ENCODE measurements at regions not wholly inside any gene's neighbourhood (a gene's known extent, or its start where the extent isn't known, plus 50 kb on each side); places are given as distances from the start of the nearest gene placed in this dataset.

DNA sequence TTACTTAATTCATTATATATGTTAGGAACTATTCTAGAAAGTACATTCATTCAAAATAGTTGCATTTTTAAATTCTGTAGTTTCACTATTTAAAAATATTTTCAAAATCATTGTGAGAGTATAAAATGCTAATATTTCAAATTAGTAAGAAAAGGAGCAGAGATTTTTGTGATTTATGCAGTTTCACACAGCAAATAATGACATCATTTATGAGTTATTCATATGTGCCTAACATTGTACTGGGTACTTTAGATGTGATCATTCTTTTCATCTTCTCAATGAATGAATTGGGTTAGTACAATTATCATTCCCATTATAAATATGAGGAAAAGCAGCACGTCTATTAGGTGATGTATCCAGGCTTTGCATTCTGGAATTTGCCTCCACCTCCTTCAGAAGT, 1451.0 kb upstream of the IGFBP7 start:
- H3K79me2 ChIP-seq (ENCODE audit: insufficient read depth, low read length), result no peaks in the 10 kb centered on the region
- H3F3A ChIP-seq (ENCODE audit: insufficient read depth, low read length), result no peaks in the 10 kb centered on the region
- H3K27me3 ChIP-seq (ENCODE audit: insufficient read depth, low read length), result no peaks in the 10 kb centered on the region
- no peak for TF ChIP-seq EZH2 (IDR thresholded peaks at IDR 0.05; ENCODE audit: borderline replicate concordance, low read length)
- TF ChIP-seq, protein P1, sequence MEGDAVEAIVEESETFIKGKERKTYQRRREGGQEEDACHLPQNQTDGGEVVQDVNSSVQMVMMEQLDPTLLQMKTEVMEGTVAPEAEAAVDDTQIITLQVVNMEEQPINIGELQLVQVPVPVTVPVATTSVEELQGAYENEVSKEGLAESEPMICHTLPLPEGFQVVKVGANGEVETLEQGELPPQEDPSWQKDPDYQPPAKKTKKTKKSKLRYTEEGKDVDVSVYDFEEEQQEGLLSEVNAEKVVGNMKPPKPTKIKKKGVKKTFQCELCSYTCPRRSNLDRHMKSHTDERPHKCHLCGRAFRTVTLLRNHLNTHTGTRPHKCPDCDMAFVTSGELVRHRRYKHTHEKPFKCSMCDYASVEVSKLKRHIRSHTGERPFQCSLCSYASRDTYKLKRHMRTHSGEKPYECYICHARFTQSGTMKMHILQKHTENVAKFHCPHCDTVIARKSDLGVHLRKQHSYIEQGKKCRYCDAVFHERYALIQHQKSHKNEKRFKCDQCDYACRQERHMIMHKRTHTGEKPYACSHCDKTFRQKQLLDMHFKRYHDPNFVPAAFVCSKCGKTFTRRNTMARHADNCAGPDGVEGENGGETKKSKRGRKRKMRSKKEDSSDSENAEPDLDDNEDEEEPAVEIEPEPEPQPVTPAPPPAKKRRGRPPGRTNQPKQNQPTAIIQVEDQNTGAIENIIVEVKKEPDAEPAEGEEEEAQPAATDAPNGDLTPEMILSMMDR (IDR thresholded peaks at IDR 0.05; ENCODE audit: low read length), result no peak
- H3K27ac ChIP-seq (ENCODE audit: low read depth, low read length, poor library complexity, severe bottlenecking), result no peak overlapping the region
- H4K20me1 ChIP-seq (ENCODE audit: insufficient read depth, low read length), result no peaks in the 10 kb centered on the region
- H3K4me3 ChIP-seq (ENCODE audit: low read depth, low read length, poor library complexity, severe bottlenecking), result no peak overlapping the region
- no peaks in the 10 kb centered on the region for H3K9me2 ChIP-seq (ENCODE audit: low read depth, low read length)
- H3K36me3 ChIP-seq (ENCODE audit: insufficient read depth, low read length), result no peaks in the 10 kb centered on the region
- H2AFZ ChIP-seq (ENCODE audit: low read length), result no peak overlapping the region
- H3K9ac ChIP-seq (ENCODE audit: low read length), result no peak overlapping the region
- H3K9me3 ChIP-seq (ENCODE audit: low read length), result no peaks in the 10 kb centered on the region
- H3K4me1 ChIP-seq (ENCODE audit: insufficient read depth, low read length, severe bottlenecking), result no peaks in the 10 kb centered on the region
- H3K4me2 ChIP-seq (ENCODE audit: low read length), result no peak overlapping the region

DNA sequence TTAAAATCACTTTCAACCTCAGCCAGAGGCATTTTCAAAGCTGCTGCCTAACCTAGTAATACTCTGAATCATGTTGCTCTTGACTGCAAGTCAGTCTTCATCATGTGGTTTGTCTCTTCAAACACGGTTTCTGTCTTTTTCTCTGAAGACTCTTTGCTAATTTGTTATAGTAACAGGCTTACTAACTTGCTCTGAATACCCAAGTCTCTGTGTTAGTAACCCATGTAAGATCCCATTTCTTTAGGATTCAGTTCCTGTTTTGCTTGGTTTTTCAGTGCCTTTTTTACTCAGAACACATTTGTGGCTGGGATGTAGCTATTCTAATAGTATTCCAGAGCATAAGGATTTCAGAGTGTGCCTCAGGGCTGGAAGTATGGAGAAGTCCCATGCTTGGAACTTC, 1450.6 kb upstream of the IGFBP7 start:
- Histone ChIP-seq H3K9me2 (ENCODE audit: low read depth, low read length) (no peaks in the 10 kb centered on the region), H3K27me3 (ENCODE audit: insufficient read depth, low read length) (no peaks in the 10 kb centered on the region), H3K27ac (ENCODE audit: low read depth, low read length, poor library complexity, severe bottlenecking) (no peak overlapping the region), H4K20me1 (ENCODE audit: insufficient read depth, low read length) (no peaks in the 10 kb centered on the region), H3K79me2 (ENCODE audit: insufficient read depth, low read length) (no peaks in the 10 kb centered on the region), H3K9me3 (ENCODE audit: low read length) (no peaks in the 10 kb centered on the region), H3K36me3 (ENCODE audit: insufficient read depth, low read length) (no peaks in the 10 kb centered on the region), H3K9ac (ENCODE audit: low read length) (no peak overlapping the region), H3K4me1 (ENCODE audit: insufficient read depth, low read length, severe bottlenecking) (no peaks in the 10 kb centered on the region), H3K4me2 (ENCODE audit: low read length) (no peak overlapping the region), H3K4me3 (ENCODE audit: low read depth, low read length, poor library complexity, severe bottlenecking) (no peak overlapping the region), H2AFZ (ENCODE audit: low read length) (no peak overlapping the region), H3F3A (ENCODE audit: insufficient read depth, low read length) (no peaks in the 10 kb centered on the region)
- TF ChIP-seq, protein P1 (IDR thresholded peaks at IDR 0.05; ENCODE audit: low read length), result no peak
- no peak for TF ChIP-seq EZH2 (IDR thresholded peaks at IDR 0.05; ENCODE audit: borderline replicate concordance, low read length)

DNA sequence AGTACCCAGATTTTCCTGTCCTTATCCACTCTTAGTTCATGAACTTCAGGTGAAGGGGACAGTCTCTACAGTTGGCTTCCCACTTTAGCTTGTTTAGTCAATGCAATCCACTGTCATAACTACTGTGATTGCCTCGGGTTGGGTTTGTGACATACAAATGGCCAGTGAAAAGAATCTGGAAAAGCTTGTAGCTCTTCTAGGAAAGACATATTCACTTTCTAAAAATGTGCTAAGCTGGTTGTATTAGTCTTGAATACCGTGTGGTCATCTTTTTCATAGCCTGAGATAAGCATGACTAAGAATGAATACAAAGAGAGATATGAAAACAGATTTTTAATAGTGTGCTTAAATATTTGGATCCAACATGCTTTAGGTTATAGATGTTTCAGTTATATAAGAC, 1443.5 kb upstream of the IGFBP7 start:
- Histone ChIP-seq H3K27me3 (ENCODE audit: insufficient read depth, low read length) (no peaks in the 10 kb centered on the region), H3K9me3 (ENCODE audit: low read length) (no peaks in the 10 kb centered on the region), H3K9me2 (ENCODE audit: low read depth, low read length) (no peaks in the 10 kb centered on the region), H3K79me2 (ENCODE audit: insufficient read depth, low read length) (no peaks in the 10 kb centered on the region), H3K4me2 (ENCODE audit: low read length) (no peak overlapping the region), H3K27ac (ENCODE audit: low read depth, low read length, poor library complexity, severe bottlenecking) (no peak overlapping the region), H3K9ac (ENCODE audit: low read length) (no peak overlapping the region), H3K4me1 (ENCODE audit: insufficient read depth, low read length, severe bottlenecking) (no peaks in the 10 kb centered on the region), H3K36me3 (ENCODE audit: insufficient read depth, low read length) (no peaks in the 10 kb centered on the region), H4K20me1 (ENCODE audit: insufficient read depth, low read length) (no peaks in the 10 kb centered on the region), H3K4me3 (ENCODE audit: low read depth, low read length, poor library complexity, severe bottlenecking) (no peak overlapping the region), H2AFZ (ENCODE audit: low read length) (no peak overlapping the region), H3F3A (ENCODE audit: insufficient read depth, low read length) (no peaks in the 10 kb centered on the region; the same call in 1 of the 2 replicates)
- TF ChIP-seq EZH2 (IDR thresholded peaks at IDR 0.05; ENCODE audit: borderline replicate concordance, low read length), result no peak

DNA sequence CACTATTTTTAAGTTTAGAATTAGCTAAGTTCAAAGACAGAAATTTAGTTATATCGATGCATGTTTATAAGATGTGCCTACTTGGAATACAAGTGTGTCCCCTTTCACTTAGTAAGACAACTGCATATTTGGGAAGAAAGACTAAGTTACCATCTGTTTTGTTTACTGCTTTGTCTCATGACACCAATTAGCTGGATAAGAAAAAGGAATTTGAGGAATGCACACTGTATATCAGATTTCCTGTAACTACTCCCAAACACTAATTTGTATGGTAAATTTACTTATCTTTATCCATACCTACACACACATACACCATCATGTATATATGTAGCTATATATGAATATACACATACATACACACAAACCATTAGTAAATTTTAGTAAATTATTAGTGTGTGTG, 1442.8 kb upstream of the IGFBP7 start:
- Histone ChIP-seq H3K9ac (ENCODE audit: low read length) (no peak overlapping the region), H2AFZ (ENCODE audit: low read length) (no peak overlapping the region), H3K4me2 (ENCODE audit: low read length) (no peak overlapping the region), H3K4me3 (ENCODE audit: low read depth, low read length, poor library complexity, severe bottlenecking) (no peak overlapping the region), H3K27me3 (ENCODE audit: insufficient read depth, low read length) (no peaks in the 10 kb centered on the region), H3K27ac (ENCODE audit: low read depth, low read length, poor library complexity, severe bottlenecking) (no peak overlapping the region), H3F3A (ENCODE audit: insufficient read depth, low read length) (no peaks in the 10 kb centered on the region; the same call in 1 of the 2 replicates), H3K36me3 (ENCODE audit: insufficient read depth, low read length) (no peaks in the 10 kb centered on the region), H3K9me2 (ENCODE audit: low read depth, low read length) (no peaks in the 10 kb centered on the region), H4K20me1 (ENCODE audit: insufficient read depth, low read length) (no peaks in the 10 kb centered on the region), H3K79me2 (ENCODE audit: insufficient read depth, low read length) (no peaks in the 10 kb centered on the region), H3K4me1 (ENCODE audit: insufficient read depth, low read length, severe bottlenecking) (no peaks in the 10 kb centered on the region), H3K9me3 (ENCODE audit: low read length) (no peaks in the 10 kb centered on the region)
- TF ChIP-seq, protein P1 (IDR thresholded peaks at IDR 0.05; ENCODE audit: low read length), result no peak
- TF ChIP-seq EZH2 (IDR thresholded peaks at IDR 0.05; ENCODE audit: borderline replicate concordance, low read length), result no peak

Measured in OCI-LY1 (cell line).